Panc1 (cell line): ENCODE measurements at regions not wholly inside any gene's neighbourhood (a gene's known extent, or its start where the extent isn't known, plus 50 kb on each side); places are given as distances from the start of the nearest gene placed in this dataset.

Experiments used
- ATAC-seq: fragments of 200-7000 bp; cut with Tn5 transposase; 2 replicates; pipeline ENCODE4 v1.9.1; 2020; ENCODE audit warnings: mild to moderate bottlenecking, moderate library complexity
- BruUV-seq: library from RNA; stranded (reverse); fragments of 400-500 nt; replicated peaks from 2 replicates; lab custom pipeline; 2021; lab: Mats Ljungman, UMichigan
- CTCF ChIA-PET: fragments of 300-600 bp; sonication (Branson Sonifier 250); formaldehyde crosslinking; loops from one replicate; lab custom pipeline; 2022; ENCODE audit warnings: antibody characterized with exemption; lab: Charles Lee
- POLR2A ChIA-PET: fragments of 300-600 bp; sonication (Branson Sonifier 250); formaldehyde crosslinking; loops from one replicate; lab custom pipeline; 2022; ENCODE audit warnings: antibody characterized with exemption; lab: Charles Lee
- DNase-seq: peaks from one replicate; pipeline ENCODE4 v3.0.0-alpha.2; 2010; ENCODE audit warnings: low read depth, low spot score
- H3K27ac ChIP-seq: 2 replicates; pipeline ENCODE4 v1.5.1; 2011; ENCODE audit warnings: mild to moderate bottlenecking, low read length, inconsistent platforms
- H3K27me3 ChIP-seq: fragments of 200-500 bp; sonication (Bioruptor generic); 2 replicates; pipeline ENCODE4 v1.6.0; 2014; ENCODE audit warnings: low read length, inconsistent platforms; ENCODE audit not compliant: control insufficient read depth, insufficient read depth
- H3K36me3 ChIP-seq: fragments of 200-500 bp; sonication (Bioruptor generic); 2 replicates; pipeline ENCODE4 v1.5.1; 2014; ENCODE audit warnings: inconsistent platforms, mild to moderate bottlenecking, low read length, moderate library complexity; ENCODE audit not compliant: control insufficient read depth, insufficient read depth
- H3K4me1 ChIP-seq: 2 replicates; pipeline ENCODE4 v1.5.1; 2011; ENCODE audit warnings: inconsistent platforms, mild to moderate bottlenecking, low read length, moderate library complexity; ENCODE audit not compliant: control insufficient read depth, insufficient read depth
- H3K4me3 ChIP-seq, 2 experiments: 2 replicates each; pipeline ENCODE4 v1.5.1; 2011 to 2012; ENCODE audit warnings: low read depth in 2 of 2, low read length in 2 of 2, mild to moderate bottlenecking in 2 of 2, inconsistent platforms in 1 of 2, moderate library complexity in 1 of 2
- H3K9me3 ChIP-seq: fragments of 200-500 bp; sonication (Bioruptor generic); 2 replicates; pipeline ENCODE4 v1.5.1; 2014; ENCODE audit warnings: low read depth, mild to moderate bottlenecking, inconsistent platforms, low read length, moderate library complexity; ENCODE audit not compliant: control insufficient read depth, insufficient read depth
- CTCF ChIP-seq: fragments of 450-650 bp; IDR thresholded peaks from 2 replicates; pipeline ENCODE4 v1.5.1; 2017; ENCODE audit warnings: mild to moderate bottlenecking
- POLR2AphosphoS5 ChIP-seq: IDR thresholded peaks from 2 replicates; pipeline ENCODE4 v1.6.1; 2012; ENCODE audit warnings: mild to moderate bottlenecking, low read depth, low read length, moderate library complexity
- REST ChIP-seq, 2 experiments: IDR thresholded peaks; 2 replicates each; pipeline ENCODE4 v1.6.1; 2011 to 2012; ENCODE audit warnings: low read depth in 2 of 2, control low read depth in 1 of 2, low read length in 1 of 2, mild to moderate bottlenecking in 1 of 2, moderate library complexity in 1 of 2; ENCODE audit not compliant: insufficient read depth in 1 of 2
- SIN3A ChIP-seq: IDR thresholded peaks from 2 replicates; pipeline ENCODE4 v1.6.1; 2012; ENCODE audit warnings: low read depth, mild to moderate bottlenecking, low read length, moderate library complexity, borderline replicate concordance; ENCODE audit not compliant: insufficient read depth
- TCF7L2 ChIP-seq: IDR thresholded peaks from 2 replicates; pipeline ENCODE4 v1.6.1; 2011; ENCODE audit warnings: mild to moderate bottlenecking, low read depth, low read length, inconsistent platforms
- in situ Hi-C: cut with HindIII; loops from 2 replicates; pipeline ENCODE4 v1.10.0; 2016; ENCODE audit warnings: low sequenced_read_pairs, low pct_unique_long_range_greater_than_20kb
- intact Hi-C: fragments of 100-400 bp; cut with micrococcal nuclease; formaldehyde crosslinking; loops from one replicate; pipeline ENCODE4 v1.10.0; 2022; ENCODE audit not compliant: unreplicated experiment

- peaks cover 26% of the 10 kb centered on the region for H3K4me1 ChIP-seq
- no TSS peak for BruUV-seq
- TF ChIP-seq REST (IDR thresholded peaks at IDR 0.05; ENCODE audit: insufficient read depth in 1 of 2, low read depth in 2 of 2, low read length in 1 of 2): no peak
- TF ChIP-seq TCF7L2: no peak
- no peak overlapping the region for H3K27ac ChIP-seq
- H3K27me3 ChIP-seq: no peaks in the 10 kb centered on the region
- no peak overlapping the region for H3K4me3 ChIP-seq
- POLR2A ChIA-PET: interaction anchor here (0.7 kb wide), 1 partner anchor 494 kb away, joined by 3 read pairs; no protein-coding TSS in a partner anchor
- intact Hi-C loops (no loop called here), in situ Hi-C loops (no loop called here)
- H3K9me3 ChIP-seq: no peaks in the 10 kb centered on the region
- no peaks in the 10 kb centered on the region for H3K36me3 ChIP-seq
- CTCF ChIA-PET: no interaction called here
- DNase-seq: no peak
- no peak for ATAC-seq
Observed at GRCh38 chr17:72175787-72176515, 55.1 kb downstream of the SOX9 start.

DNA sequence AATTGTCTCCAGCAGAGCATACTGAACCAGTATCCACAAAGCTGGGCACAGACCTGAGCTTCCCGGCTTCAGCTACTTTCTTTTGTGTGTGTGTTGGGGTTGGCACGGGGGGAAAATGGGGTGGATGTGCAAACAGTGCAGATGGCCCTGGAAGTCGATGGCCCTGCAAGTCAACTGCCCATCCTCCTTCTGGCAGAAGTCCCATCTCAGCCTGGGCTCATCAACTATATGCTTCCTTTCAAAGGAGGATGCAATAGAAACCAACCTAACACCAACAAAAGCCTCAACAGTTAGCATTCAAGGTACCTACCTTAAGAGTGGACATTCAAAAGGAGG, 55.7 kb downstream of the SOX9 start:
- ChIA-PET POLR2A (no interaction called here), CTCF (no interaction called here)
- intact Hi-C loops: no loop called here
- Histone ChIP-seq H3K27me3 (no peaks in the 10 kb centered on the region), H3K4me1 (peaks cover 26% of the 10 kb centered on the region), H3K27ac (no peak overlapping the region), H3K4me3 (no peak overlapping the region), H3K36me3 (no peaks in the 10 kb centered on the region), H3K9me3 (no peaks in the 10 kb centered on the region)
- BruUV-seq: no TSS peak
- ATAC-seq (no peak), DNase-seq (no peak)
- in situ Hi-C loops: no loop called here
- TF ChIP-seq REST (IDR thresholded peaks at IDR 0.05; ENCODE audit: insufficient read depth in 1 of 2, low read depth in 2 of 2, low read length in 1 of 2) (no peak), POLR2AphosphoS5 (no peak), SIN3A (no peak), CTCF (no peak), TCF7L2 (no peak)
